GM12891 (cell line): ENCODE measurements at regions not wholly inside any gene's neighbourhood (a gene's known extent, or its start where the extent isn't known, plus 50 kb on each side); places are given as distances from the start of the nearest gene placed in this dataset.

Source experiments
- PAX5 ChIP-seq: IDR thresholded peaks from 2 replicates; pipeline ENCODE4 v1.6.1; 2011; ENCODE audit warnings: low read length, moderate library complexity, mild to moderate bottlenecking; ENCODE audit not compliant: insufficient read depth, severe bottlenecking
- POLR2A ChIP-seq: IDR thresholded peaks from 2 replicates; pipeline ENCODE4 v1.6.1; 2011; ENCODE audit warnings: low read depth, low read length, control low read depth
- POLR2AphosphoS5 ChIP-seq: IDR thresholded peaks from 2 replicates; pipeline ENCODE4 v1.6.1; 2011; ENCODE audit warnings: low read depth, low read length, control low read depth
- POU2F2 ChIP-seq: IDR thresholded peaks from 2 replicates; pipeline ENCODE4 v1.6.1; 2011; ENCODE audit warnings: low read depth, mild to moderate bottlenecking, control low read depth, low read length, moderate library complexity
- SPI1 ChIP-seq: IDR thresholded peaks from 2 replicates; pipeline ENCODE4 v1.6.1; 2011; ENCODE audit warnings: low read depth, low read length, control low read depth
- TAF1 ChIP-seq: IDR thresholded peaks from 2 replicates; pipeline ENCODE4 v1.6.1; 2011; ENCODE audit warnings: low read depth, low read length, control low read depth

DNA sequence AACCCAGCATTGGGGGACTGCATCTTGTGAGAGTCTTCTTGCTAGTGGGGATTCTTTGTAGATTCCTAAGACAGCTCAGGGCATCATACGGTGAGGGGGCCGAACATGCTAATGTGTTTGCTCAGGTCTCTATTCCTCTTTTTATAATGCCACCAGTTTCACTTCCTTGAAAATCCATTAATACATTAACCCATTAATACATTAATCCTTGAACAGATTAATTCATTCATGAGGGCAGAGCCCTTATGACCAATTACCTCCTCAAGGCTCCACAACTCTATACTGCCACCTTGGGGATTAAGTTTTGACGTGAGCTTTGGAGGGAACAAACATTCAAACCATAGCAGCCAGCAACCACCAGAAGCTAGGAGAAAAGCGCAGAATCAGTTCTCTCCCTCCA is 67.2 kb upstream of the POT1 start:
- TF ChIP-seq POLR2AphosphoS5, result no peak
- no peak for TF ChIP-seq POLR2A
- no peak for TF ChIP-seq TAF1
- no peak for TF ChIP-seq POU2F2
- no peak for TF ChIP-seq SPI1
- no peak for TF ChIP-seq PAX5
